AG09309 (cell line): ENCODE measurements at regions not wholly inside any gene's neighbourhood (a gene's known extent, or its start where the extent isn't known, plus 50 kb on each side); places are given as distances from the start of the nearest gene placed in this dataset.

Experiments
- DNase-seq: peaks from one replicate; pipeline ENCODE4 v3.0.0-alpha.2; 2010; ENCODE audit warnings: low read depth
- H3K4me3 ChIP-seq: 2 replicates; pipeline ENCODE4 v1.5.1; 2011; ENCODE audit warnings: mild to moderate bottlenecking, low read depth, low read length, moderate library complexity; ENCODE audit not compliant: control insufficient read depth
- CTCF ChIP-seq: IDR thresholded peaks from 2 replicates; pipeline ENCODE4 v1.5.1; 2011; ENCODE audit warnings: mild to moderate bottlenecking, low read depth, low read length, inconsistent platforms; ENCODE audit not compliant: insufficient read depth, control insufficient read depth; ENCODE audit errors: missing control alignments

- no peak overlapping the region for H3K4me3 ChIP-seq
- TF ChIP-seq CTCF, result no peak
- DNase-seq, result no peak
Observed at GRCh38 chr2:234772733-234773060, 179.1 kb upstream of the SH3BP4 start.

- TF ChIP-seq CTCF, result no peak
- DNase-seq, result no peak
Observed at GRCh38 chr2:234771980-234772732, 179.7 kb upstream of the SH3BP4 start.

GRCh38 chr2:234771176-234771575, 180.6 kb upstream of the SH3BP4 start:
- no peak for TF ChIP-seq CTCF
- DNase-seq, result no peak
- H3K4me3 ChIP-seq, result no peak overlapping the region

More at GRCh38 chr2:234771980-234772732, 179.7 kb upstream of the SH3BP4 start:
- no peak overlapping the region for H3K4me3 ChIP-seq

DNA sequence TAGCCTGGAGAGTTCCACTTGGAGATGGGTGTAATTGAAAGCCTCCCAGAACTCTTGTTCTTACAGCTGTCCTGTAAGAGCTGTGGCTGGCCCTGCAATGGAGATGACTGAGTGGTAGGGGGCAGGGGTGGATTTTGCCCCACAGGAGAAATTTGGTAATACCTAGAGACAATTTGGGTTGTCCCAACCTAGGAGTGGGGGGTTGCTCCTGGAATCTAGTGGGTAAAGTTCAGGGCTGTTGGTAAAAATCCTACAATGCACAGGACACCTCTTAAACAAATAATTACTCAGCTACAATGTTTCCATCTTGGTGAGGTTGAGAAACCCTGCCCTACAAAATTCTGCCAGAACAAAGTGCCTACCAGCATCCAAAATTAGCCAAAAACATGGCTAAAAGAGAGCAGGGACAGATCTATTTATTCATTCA, 181.1 kb upstream of the SH3BP4 start:
- no peak overlapping the region for H3K4me3 ChIP-seq
- no peak for DNase-seq
- no peak for TF ChIP-seq CTCF

GRCh38 chr2:234770031-234770506, 181.7 kb upstream of the SH3BP4 start:
- no peak for DNase-seq
- H3K4me3 ChIP-seq, result no peak overlapping the region
- TF ChIP-seq CTCF, result no peak

- DNase-seq, result no peak
- no peak for TF ChIP-seq CTCF
- H3K4me3 ChIP-seq, result no peak overlapping the region
Observed at GRCh38 chr2:234768608-234769196, 183.1 kb upstream of the SH3BP4 start.
